Gastroesophageal sphincter (tissue), 3 donors: ENCODE measurements at regions not wholly inside any gene's neighbourhood (a gene's known extent, or its start where the extent isn't known, plus 50 kb on each side); places are given as distances from the start of the nearest gene placed in this dataset.

Experiments
- EP300 ChIP-seq: sonication (generic); formaldehyde crosslinking; IDR thresholded peaks from one replicate; pipeline ENCODE4 v1.6.1; 2017; ENCODE audit warnings: antibody characterized with exemption, mild to moderate bottlenecking
- POLR2A ChIP-seq, 2 donors: fragments of 450-650 bp; IDR thresholded peaks; one replicate each; pipeline ENCODE4 v1.6.1; 2017; ENCODE audit warnings: antibody characterized with exemption in 2 of 2, mild to moderate bottlenecking in 2 of 2, moderate library complexity in 1 of 2
- POLR2AphosphoS5 ChIP-seq: sonication (generic); formaldehyde crosslinking; IDR thresholded peaks from one replicate; pipeline ENCODE4 v1.6.1; 2017; ENCODE audit warnings: antibody characterized with exemption
- TF ChIP-seq, protein P1 (sequence below), 4 experiments: fragments of 200-600 bp in 2 of 4; fragments of 450-650 bp in 2 of 4; sonication (generic) in 1 of 4; IDR thresholded peaks; one replicate each; pipeline ENCODE4 v1.5.1; 2017 to 2019; ENCODE audit warnings: antibody characterized with exemption in 4 of 4, mild to moderate bottlenecking in 2 of 4, moderate library complexity in 2 of 4

DNA sequence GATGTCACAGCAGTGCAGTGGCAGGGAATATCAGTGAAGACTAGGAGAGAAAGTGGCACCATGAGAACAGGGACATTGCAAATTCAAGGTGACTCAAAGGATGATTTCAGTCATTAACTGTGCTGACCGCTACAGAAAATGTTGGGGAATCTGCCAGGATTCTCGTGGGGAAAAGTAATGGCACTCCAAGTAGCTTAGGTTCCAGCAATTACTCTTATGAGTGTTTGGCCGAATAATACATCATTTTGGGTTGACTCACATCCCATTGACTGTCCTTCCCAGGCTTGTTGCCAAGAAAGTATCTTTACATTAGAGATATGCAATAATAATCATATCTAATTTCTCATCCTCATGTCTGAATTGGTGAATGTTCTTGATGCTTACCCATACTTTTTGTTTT, 1411.1 kb upstream of the PCDH7 start:
- TF ChIP-seq, protein P1, sequence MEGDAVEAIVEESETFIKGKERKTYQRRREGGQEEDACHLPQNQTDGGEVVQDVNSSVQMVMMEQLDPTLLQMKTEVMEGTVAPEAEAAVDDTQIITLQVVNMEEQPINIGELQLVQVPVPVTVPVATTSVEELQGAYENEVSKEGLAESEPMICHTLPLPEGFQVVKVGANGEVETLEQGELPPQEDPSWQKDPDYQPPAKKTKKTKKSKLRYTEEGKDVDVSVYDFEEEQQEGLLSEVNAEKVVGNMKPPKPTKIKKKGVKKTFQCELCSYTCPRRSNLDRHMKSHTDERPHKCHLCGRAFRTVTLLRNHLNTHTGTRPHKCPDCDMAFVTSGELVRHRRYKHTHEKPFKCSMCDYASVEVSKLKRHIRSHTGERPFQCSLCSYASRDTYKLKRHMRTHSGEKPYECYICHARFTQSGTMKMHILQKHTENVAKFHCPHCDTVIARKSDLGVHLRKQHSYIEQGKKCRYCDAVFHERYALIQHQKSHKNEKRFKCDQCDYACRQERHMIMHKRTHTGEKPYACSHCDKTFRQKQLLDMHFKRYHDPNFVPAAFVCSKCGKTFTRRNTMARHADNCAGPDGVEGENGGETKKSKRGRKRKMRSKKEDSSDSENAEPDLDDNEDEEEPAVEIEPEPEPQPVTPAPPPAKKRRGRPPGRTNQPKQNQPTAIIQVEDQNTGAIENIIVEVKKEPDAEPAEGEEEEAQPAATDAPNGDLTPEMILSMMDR (IDR thresholded peaks at IDR 0.05), result no peak
- TF ChIP-seq EP300, result no peak
- no peak for TF ChIP-seq POLR2A (IDR thresholded peaks at IDR 0.05)
- TF ChIP-seq POLR2AphosphoS5, result no peak
